Left ventricle myocardium inferior (tissue), 1 donor: ENCODE measurements at regions not wholly inside any gene's neighbourhood (a gene's known extent, or its start where the extent isn't known, plus 50 kb on each side); places are given as distances from the start of the nearest gene placed in this dataset.
A peak's percentile ranks its signal among the peaks of the same experiment; 100 is the strongest.

Source experiments
- DNase-seq: peaks from one replicate; pipeline ENCODE4 v3.0.0-alpha.2; 2020
- H3K27ac ChIP-seq: fragments of 200-600 bp; replicated peaks from 2 replicates; pipeline ENCODE4 v1.8.0; 2021
- H3K27me3 ChIP-seq: fragments of 200-600 bp; 2 replicates; pipeline ENCODE4 v1.8.0; 2021; ENCODE audit warnings: low read depth
- H3K36me3 ChIP-seq: fragments of 200-600 bp; 2 replicates; pipeline ENCODE4 v1.8.0; 2021
- H3K4me1 ChIP-seq: fragments of 200-600 bp; 2 replicates; pipeline ENCODE4 v1.8.0; 2021
- H3K4me3 ChIP-seq: fragments of 200-600 bp; 2 replicates; pipeline ENCODE4 v1.8.0; 2021; ENCODE audit warnings: mild to moderate bottlenecking, moderate library complexity
- H3K9me3 ChIP-seq: fragments of 200-600 bp; replicated peaks from 2 replicates; pipeline ENCODE4 v1.8.0; 2021
- CTCF ChIP-seq: fragments of 200-600 bp; IDR thresholded peaks from 2 replicates; pipeline ENCODE4 v1.8.0; 2021; ENCODE audit warnings: antibody characterized with exemption, mild to moderate bottlenecking, borderline replicate concordance
- intact Hi-C: fragments of 100-400 bp; cut with micrococcal nuclease; formaldehyde crosslinking; loops from one replicate; pipeline ENCODE4 v1.11.0; 2022
- donor health status: DM: no; HTN: yes; CAD: no; lungs with severe emphysema.

GRCh38 chr11:79739591-79739990 is 298.8 kb upstream of the TENM4 start:
- no peaks in the 10 kb centered on the region for H3K27me3 ChIP-seq
- TF ChIP-seq CTCF, result no peak
- intact Hi-C loops, result no loop called here

GRCh38 chr11:79727221-79727620 is 286.4 kb upstream of the TENM4 start:
- Histone ChIP-seq H3K9me3 (peaks cover 17% of the 10 kb centered on the region), H3K27ac (no peak overlapping the region), H3K4me1 (no peaks in the 10 kb centered on the region), H3K4me3 (no peak overlapping the region), H3K27me3 (no peaks in the 10 kb centered on the region), H3K36me3 (no peaks in the 10 kb centered on the region)
- DNase-seq, result no peak
- intact Hi-C loops, result no loop called here
- TF ChIP-seq CTCF, result no peak

More at GRCh38 chr11:79739591-79739990, 298.8 kb upstream of the TENM4 start:
- Histone ChIP-seq H3K36me3 (no peaks in the 10 kb centered on the region), H3K9me3 (no peaks in the 10 kb centered on the region), H3K4me3 (no peak overlapping the region), H3K4me1 (no peaks in the 10 kb centered on the region), H3K27ac (no peak overlapping the region)
- DNase-seq, result no peak

DNA sequence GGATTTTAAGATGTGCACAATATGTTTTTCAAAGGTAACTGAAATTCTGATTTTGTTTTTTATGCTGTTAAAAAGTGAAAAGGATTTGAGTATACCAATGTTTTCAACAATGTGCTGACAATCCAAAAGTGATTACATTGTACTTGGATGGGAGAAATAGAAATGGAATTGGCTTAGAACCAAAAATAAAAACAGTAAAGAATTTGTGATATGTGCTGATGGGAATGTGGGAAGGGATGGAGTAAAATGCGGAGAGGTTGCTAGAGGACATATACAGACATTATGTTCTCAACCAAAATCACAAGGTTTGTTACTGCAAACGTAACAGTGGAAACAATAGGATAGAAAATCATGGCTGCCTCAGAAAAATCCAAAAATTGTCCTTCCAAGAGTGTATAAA is 279.3 kb upstream of the TENM4 start:
- intact Hi-C loops, result no loop called here
- H3K27me3 ChIP-seq, result no peaks in the 10 kb centered on the region
- no peaks in the 10 kb centered on the region for H3K4me1 ChIP-seq
- TF ChIP-seq CTCF, result no peak
- no peak overlapping the region for H3K4me3 ChIP-seq
- H3K36me3 ChIP-seq, result no peaks in the 10 kb centered on the region
- H3K27ac ChIP-seq, result peak overlapping the region; percentile 50
- DNase-seq, result no peak
- peaks cover 8% of the 10 kb centered on the region for H3K9me3 ChIP-seq

- H3K27me3 ChIP-seq, result no peaks in the 10 kb centered on the region
- H3K4me1 ChIP-seq, result no peaks in the 10 kb centered on the region
- no peak overlapping the region for H3K4me3 ChIP-seq
- intact Hi-C loops, result no loop called here
- H3K9me3 ChIP-seq, result peaks cover 58% of the 10 kb centered on the region
- no peak for DNase-seq
- H3K27ac ChIP-seq, result no peak overlapping the region
- no peaks in the 10 kb centered on the region for H3K36me3 ChIP-seq
- TF ChIP-seq CTCF, result peak; percentile 50
Observed at GRCh38 chr11:79708319-79708932, 267.6 kb upstream of the TENM4 start.

DNA sequence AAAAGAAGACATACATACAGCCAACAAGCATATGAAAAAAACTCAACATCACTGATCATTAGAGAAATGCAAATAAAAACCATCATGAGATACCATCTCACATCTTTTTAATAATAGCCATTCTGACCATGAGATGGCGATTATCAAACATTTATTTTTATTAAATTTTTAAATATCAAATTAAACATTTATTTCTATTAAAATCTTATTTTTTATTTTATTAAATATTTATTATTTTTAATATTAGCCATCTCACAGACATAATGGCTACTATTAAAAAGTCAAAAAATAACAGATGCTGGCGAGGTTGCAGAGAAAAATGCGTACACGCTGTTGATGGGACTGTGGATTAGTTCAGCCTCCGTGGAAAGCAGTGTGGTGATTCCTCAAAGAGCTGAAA is 264.8 kb upstream of the TENM4 start:
- Histone ChIP-seq H3K4me3 (no peak overlapping the region), H3K9me3 (peaks cover 62% of the 10 kb centered on the region), H3K27ac (no peak overlapping the region), H3K36me3 (no peaks in the 10 kb centered on the region), H3K4me1 (no peaks in the 10 kb centered on the region), H3K27me3 (no peaks in the 10 kb centered on the region)
- intact Hi-C loops, result no loop called here
- no peak for DNase-seq
- TF ChIP-seq CTCF, result no peak

- intact Hi-C loops, result no loop called here
- peaks cover 42% of the 10 kb centered on the region for H3K9me3 ChIP-seq
- no peak for TF ChIP-seq CTCF
- H3K27ac ChIP-seq, result no peak overlapping the region
- no peak overlapping the region for H3K4me3 ChIP-seq
- no peak for DNase-seq
- no peaks in the 10 kb centered on the region for H3K36me3 ChIP-seq
- H3K27me3 ChIP-seq, result no peaks in the 10 kb centered on the region
- no peaks in the 10 kb centered on the region for H3K4me1 ChIP-seq
Observed at GRCh38 chr11:79702303-79702702, 261.5 kb upstream of the TENM4 start.
